NAMALWA (cell line): ENCODE measurements at regions not wholly inside any gene's neighbourhood (a gene's known extent, or its start where the extent isn't known, plus 50 kb on each side); places are given as distances from the start of the nearest gene placed in this dataset.

Source experiments
- DNase-seq: peaks from one replicate; pipeline ENCODE4 v3.0.0-alpha.2; 2015; ENCODE audit warnings: low spot score

- no peak for DNase-seq
Observed at GRCh38 chr1:213647864-213648650, 339.7 kb upstream of the PROX1 start.

- no peak for DNase-seq
Observed at GRCh38 chr1:213649373-213649772, 338.4 kb upstream of the PROX1 start.

GRCh38 chr1:213650603-213651002 lies 337.2 kb upstream of the PROX1 start:
- no peak for DNase-seq

- no peak for DNase-seq
Observed at GRCh38 chr1:213651077-213651476, 336.7 kb upstream of the PROX1 start.

GRCh38 chr1:213652109-213652508 lies 335.7 kb upstream of the PROX1 start:
- no peak for DNase-seq

- no peak for DNase-seq
Observed at GRCh38 chr1:213656039-213656438, 331.7 kb upstream of the PROX1 start.

GRCh38 chr1:213656503-213656902 lies 331.3 kb upstream of the PROX1 start:
- no peak for DNase-seq

- no peak for DNase-seq
Observed at GRCh38 chr1:213657013-213657412, 330.8 kb upstream of the PROX1 start.

GRCh38 chr1:213657879-213658278 lies 329.9 kb upstream of the PROX1 start:
- no peak for DNase-seq

GRCh38 chr1:213658457-213658856 lies 329.3 kb upstream of the PROX1 start:
- no peak for DNase-seq

GRCh38 chr1:213659580-213660547 lies 327.9 kb upstream of the PROX1 start:
- DNase-seq = no peak

GRCh38 chr1:213661302-213661701 lies 326.5 kb upstream of the PROX1 start:
- DNase-seq = no peak

GRCh38 chr1:213666113-213666512 lies 321.7 kb upstream of the PROX1 start:
- DNase-seq = no peak

GRCh38 chr1:213666922-213667321 lies 320.9 kb upstream of the PROX1 start:
- no peak for DNase-seq

GRCh38 chr1:213669512-213669911 lies 318.3 kb upstream of the PROX1 start:
- DNase-seq = no peak

- DNase-seq = no peak
Observed at GRCh38 chr1:213669964-213670691, 317.6 kb upstream of the PROX1 start.

GRCh38 chr1:213670692-213671023 lies 317.1 kb upstream of the PROX1 start:
- no peak for DNase-seq

GRCh38 chr1:213675043-213675442 lies 312.7 kb upstream of the PROX1 start:
- DNase-seq = no peak

- DNase-seq = no peak
Observed at GRCh38 chr1:213676736-213677135, 311.0 kb upstream of the PROX1 start.

GRCh38 chr1:213678348-213678747 lies 309.4 kb upstream of the PROX1 start:
- no peak for DNase-seq

- no peak for DNase-seq
Observed at GRCh38 chr1:213678753-213679152, 309.0 kb upstream of the PROX1 start.

GRCh38 chr1:213679153-213679552 lies 308.6 kb upstream of the PROX1 start:
- DNase-seq = no peak
